ENCODE measurements at regions not wholly inside any gene's neighbourhood (a gene's known extent, or its start where the extent isn't known, plus 50 kb on each side); places are given as distances from the start of the nearest gene placed in this dataset.

DNA sequence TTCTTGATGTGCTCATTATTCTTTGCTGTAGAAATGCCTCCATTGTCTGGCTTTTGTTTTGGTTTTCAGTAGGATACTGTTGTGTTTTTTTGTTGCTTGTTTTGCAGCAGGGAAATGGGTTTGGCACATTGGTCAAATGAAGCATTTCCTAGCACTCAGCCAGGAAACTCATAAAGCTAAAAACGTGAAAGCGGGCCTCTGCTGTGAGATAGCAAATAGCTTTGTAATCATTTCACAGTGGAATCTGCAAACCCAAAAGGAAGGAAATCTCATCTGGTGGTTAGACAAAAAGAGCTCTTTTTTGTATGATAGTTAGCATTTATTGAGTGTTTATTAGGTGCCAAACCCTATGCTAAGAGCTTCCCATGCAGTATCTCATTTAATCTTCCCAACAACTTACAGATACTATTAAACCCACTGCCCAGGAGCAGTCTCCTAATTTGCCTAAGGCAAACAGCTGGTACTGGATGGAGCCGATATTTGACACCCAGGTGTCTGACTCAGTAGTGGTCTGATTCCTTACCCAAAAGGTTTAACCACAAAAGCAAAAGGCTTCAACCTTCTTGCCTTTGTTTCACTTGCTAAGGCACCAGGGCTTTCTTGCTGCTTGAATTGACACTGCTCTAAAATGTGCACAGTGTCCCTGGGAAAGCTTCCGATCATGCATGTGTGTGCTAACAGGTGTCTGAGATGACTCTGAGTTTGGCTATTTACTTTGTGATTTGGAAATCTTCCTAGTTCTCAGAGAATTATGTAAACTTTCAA lies 527.9 kb upstream of the MDFIC2 start:
- TF ChIP-seq, protein P1, sequence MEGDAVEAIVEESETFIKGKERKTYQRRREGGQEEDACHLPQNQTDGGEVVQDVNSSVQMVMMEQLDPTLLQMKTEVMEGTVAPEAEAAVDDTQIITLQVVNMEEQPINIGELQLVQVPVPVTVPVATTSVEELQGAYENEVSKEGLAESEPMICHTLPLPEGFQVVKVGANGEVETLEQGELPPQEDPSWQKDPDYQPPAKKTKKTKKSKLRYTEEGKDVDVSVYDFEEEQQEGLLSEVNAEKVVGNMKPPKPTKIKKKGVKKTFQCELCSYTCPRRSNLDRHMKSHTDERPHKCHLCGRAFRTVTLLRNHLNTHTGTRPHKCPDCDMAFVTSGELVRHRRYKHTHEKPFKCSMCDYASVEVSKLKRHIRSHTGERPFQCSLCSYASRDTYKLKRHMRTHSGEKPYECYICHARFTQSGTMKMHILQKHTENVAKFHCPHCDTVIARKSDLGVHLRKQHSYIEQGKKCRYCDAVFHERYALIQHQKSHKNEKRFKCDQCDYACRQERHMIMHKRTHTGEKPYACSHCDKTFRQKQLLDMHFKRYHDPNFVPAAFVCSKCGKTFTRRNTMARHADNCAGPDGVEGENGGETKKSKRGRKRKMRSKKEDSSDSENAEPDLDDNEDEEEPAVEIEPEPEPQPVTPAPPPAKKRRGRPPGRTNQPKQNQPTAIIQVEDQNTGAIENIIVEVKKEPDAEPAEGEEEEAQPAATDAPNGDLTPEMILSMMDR (IDR thresholded peaks at IDR 0.05; ENCODE audit: low read depth, low read length, poor library complexity, severe bottlenecking): no peak
- TF ChIP-seq EZH2phosphoT487 (IDR thresholded peaks at IDR 0.05; ENCODE audit: borderline replicate concordance, low read length): no peak

Data from DOHH2 (cell line).